Smooth muscle cell (in vitro differentiated cells): ENCODE measurements at regions not wholly inside any gene's neighbourhood (a gene's known extent, or its start where the extent isn't known, plus 50 kb on each side); places are given as distances from the start of the nearest gene placed in this dataset.
A peak's percentile ranks its signal among the peaks of the same experiment; 100 is the strongest.

ENCODE experiments used
- DNase-seq: peaks from one replicate; lab custom pipeline; 2025; ENCODE audit not compliant: unreplicated experiment; lab: John Stamatoyannopoulos, UW
- H2AFZ ChIP-seq: fragments of 200-600 bp; sonication (generic); 2 replicates; pipeline ENCODE4 v1.6.0; 2016; ENCODE audit warnings: antibody characterized with exemption, low read depth, mild to moderate bottlenecking
- H3F3A ChIP-seq: fragments of 200-600 bp; sonication (generic); 2 replicates; pipeline ENCODE4 v1.6.0; 2017; ENCODE audit warnings: antibody characterized with exemption, low read depth
- H3K27ac ChIP-seq: fragments of 200-600 bp; sonication (generic); 2 replicates; pipeline ENCODE4 v1.5.1; 2016; ENCODE audit warnings: low read depth, mild to moderate bottlenecking
- H3K27me3 ChIP-seq: fragments of 200-600 bp; sonication (generic); 2 replicates; pipeline ENCODE4 v1.6.1; 2016; ENCODE audit warnings: low read depth, mild to moderate bottlenecking
- H3K36me3 ChIP-seq: fragments of 200-600 bp; sonication (generic); 2 replicates; pipeline ENCODE4 v1.5.1; 2016; ENCODE audit warnings: low read depth
- H3K4me1 ChIP-seq: fragments of 200-600 bp; sonication (generic); 2 replicates; pipeline ENCODE4 v1.5.1; 2016; ENCODE audit warnings: low read depth
- H3K4me2 ChIP-seq: fragments of 200-600 bp; sonication (generic); 2 replicates; pipeline ENCODE4 v1.6.0; 2016; ENCODE audit warnings: mild to moderate bottlenecking
- H3K4me3 ChIP-seq: fragments of 200-600 bp; sonication (generic); 2 replicates; pipeline ENCODE4 v1.5.1; 2016; ENCODE audit warnings: mild to moderate bottlenecking
- H3K79me2 ChIP-seq: fragments of 200-600 bp; sonication (generic); 2 replicates; pipeline ENCODE4 v1.6.0; 2016; ENCODE audit warnings: low read depth, mild to moderate bottlenecking
- H3K9ac ChIP-seq: fragments of 200-600 bp; sonication (generic); 2 replicates; pipeline ENCODE4 v1.6.0; 2016; ENCODE audit warnings: low read depth
- H3K9me3 ChIP-seq: fragments of 200-600 bp; sonication (generic); replicated peaks from 2 replicates; pipeline ENCODE4 v1.5.1; 2016; ENCODE audit warnings: low read depth
- H4K20me1 ChIP-seq: fragments of 200-600 bp; sonication (generic); 2 replicates; pipeline ENCODE4 v1.6.0; 2016; ENCODE audit warnings: low read depth
- CTCF ChIP-seq: fragments of 200-600 bp; sonication (generic); IDR thresholded peaks from 2 replicates; pipeline ENCODE4 v1.5.1; 2017; ENCODE audit warnings: borderline replicate concordance, mild to moderate bottlenecking, antibody characterized with exemption; ENCODE audit not compliant: insufficient read depth, poor library complexity, severe bottlenecking
- WGBS: methylation state at CpG from one replicate; pipeline ENCODE4 v1.1.7; 2016; ENCODE audit warnings: low lambda C conversion rate; 5-methylcytosine and 5-hydroxymethylcytosine counted together

- Histone ChIP-seq H3K9me3 (no peaks in the 10 kb centered on the region), H3F3A (no peaks in the 10 kb centered on the region), H3K4me3 (no peak overlapping the region), H3K9ac (no peak overlapping the region), H3K4me1 (no peaks in the 10 kb centered on the region), H3K79me2 (no peaks in the 10 kb centered on the region), H3K36me3 (no peaks in the 10 kb centered on the region), H2AFZ (no peak overlapping the region), H3K27me3 (no peaks in the 10 kb centered on the region), H4K20me1 (no peaks in the 10 kb centered on the region), H3K4me2 (no peak overlapping the region), H3K27ac (no peak overlapping the region)
- no peak for DNase-seq
- WGBS = 74% methylated on average over 3 of the region's 3 CpGs
- TF ChIP-seq CTCF = no peak
These were observed 193.9 kb downstream of the ANAPC10 start for GRCh38 chr4:144903953-144904711.

GRCh38 chr4:144905286-144905685 is 192.7 kb downstream of the ANAPC10 start:
- Histone ChIP-seq H3K36me3 (no peaks in the 10 kb centered on the region), H3K79me2 (no peaks in the 10 kb centered on the region), H4K20me1 (no peaks in the 10 kb centered on the region), H3K27me3 (no peaks in the 10 kb centered on the region), H3K4me1 (no peaks in the 10 kb centered on the region), H3F3A (no peaks in the 10 kb centered on the region), H3K4me2 (no peak overlapping the region), H3K27ac (no peak overlapping the region), H3K4me3 (no peak overlapping the region), H2AFZ (no peak overlapping the region), H3K9ac (no peak overlapping the region), H3K9me3 (no peaks in the 10 kb centered on the region)
- TF ChIP-seq CTCF = no peak
- no peak for DNase-seq
- WGBS = 42% methylated on average over 2 of the region's 2 CpGs

GRCh38 chr4:144906181-144906925 is 191.6 kb downstream of the ANAPC10 start:
- Histone ChIP-seq H3K27ac (no peak overlapping the region), H3K9me3 (no peaks in the 10 kb centered on the region), H3K4me1 (no peaks in the 10 kb centered on the region), H3K27me3 (no peaks in the 10 kb centered on the region), H3F3A (no peaks in the 10 kb centered on the region), H2AFZ (no peak overlapping the region), H3K79me2 (no peaks in the 10 kb centered on the region), H3K4me2 (peak overlapping the region; percentile 4), H4K20me1 (no peaks in the 10 kb centered on the region), H3K4me3 (no peak overlapping the region), H3K36me3 (no peaks in the 10 kb centered on the region), H3K9ac (no peak overlapping the region)
- DNase-seq = no peak
- 53% methylated on average over 6 of the region's 6 CpGs for WGBS
- no peak for TF ChIP-seq CTCF
